CD4-positive, alpha-beta T cell (primary cell): ENCODE measurements at regions not wholly inside any gene's neighbourhood (a gene's known extent, or its start where the extent isn't known, plus 50 kb on each side); places are given as distances from the start of the nearest gene placed in this dataset.

Source experiments
- ATAC-seq: fragments of 200-7000 bp; cut with Tn5 transposase; one replicate; pipeline ENCODE4 v1.10.0; 2022; ENCODE audit warnings: mild to moderate bottlenecking; ENCODE audit not compliant: poor library complexity
- CTCF ChIA-PET: fragments of 350-600 bp; sonication (Branson Sonifier 250); formaldehyde crosslinking; loops from one replicate; lab custom pipeline; 2021; ENCODE audit warnings: antibody characterized with exemption, inconsistent platforms; lab: Charles Lee
- POLR2A ChIA-PET: fragments of 350-600 bp; sonication (Branson Sonifier 250); formaldehyde crosslinking; loops from one replicate; lab custom pipeline; 2021; ENCODE audit warnings: antibody characterized with exemption, inconsistent platforms; lab: Charles Lee
- DNase-seq, 14 experiments: peaks; one replicate each; pipeline ENCODE4 v3.0.0-alpha.2; 2013 to 2020; ENCODE audit warnings: mixed read lengths in 2 of 14
- H3K27ac ChIP-seq, 2 donors: one replicate each; pipeline versions ENCODE4 v1.5.1 to v1.7.0; 2013; ENCODE audit warnings: low read length in 2 of 2, low read depth in 1 of 2, mild to moderate bottlenecking in 1 of 2
- H3K27me3 ChIP-seq, 2 experiments: 1 replicate in 1 of 2; 2 replicates in 1 of 2; pipeline versions ENCODE4 v1.6.1 to v1.7.0; 2013; ENCODE audit warnings: low read length in 2 of 2, control low read depth in 1 of 2, mild to moderate bottlenecking in 1 of 2, moderate library complexity in 1 of 2; ENCODE audit not compliant: insufficient read depth in 2 of 2, control insufficient read depth in 1 of 2
- H3K36me3 ChIP-seq: one replicate; pipeline ENCODE4 v1.6.1; 2013; ENCODE audit warnings: low read length, control low read depth; ENCODE audit not compliant: insufficient read depth
- H3K4me1 ChIP-seq: one replicate; pipeline ENCODE4 v1.6.1; 2013; ENCODE audit warnings: low read length, control low read depth; ENCODE audit not compliant: insufficient read depth
- H3K4me3 ChIP-seq: one replicate; pipeline ENCODE4 v1.5.1; 2013; ENCODE audit warnings: mild to moderate bottlenecking, low read length, moderate library complexity
- H3K9me3 ChIP-seq, 2 experiments: 1 replicate in 1 of 2; 2 replicates in 1 of 2; pipeline versions ENCODE4 v1.6.1 to v1.7.0; 2013; ENCODE audit warnings: low read length in 2 of 2, mild to moderate bottlenecking in 2 of 2, control low read depth in 1 of 2, moderate library complexity in 1 of 2; ENCODE audit not compliant: control insufficient read depth in 1 of 2, insufficient read depth in 1 of 2
- H3K27ac Mint-ChIP-seq: one replicate; pipeline ENCODE4 v1.8.0; 2020; ENCODE audit warnings: mixed read lengths
- H3K27me3 Mint-ChIP-seq: one replicate; pipeline ENCODE4 v1.8.0; 2021; ENCODE audit warnings: mixed read lengths
- H3K36me3 Mint-ChIP-seq: one replicate; pipeline ENCODE4 v1.8.0; 2021; ENCODE audit warnings: low read depth, mixed read lengths
- H3K4me1 Mint-ChIP-seq: one replicate; pipeline ENCODE4 v1.8.0; 2021; ENCODE audit warnings: low read depth, mixed read lengths
- H3K4me3 Mint-ChIP-seq: one replicate; pipeline ENCODE4 v1.8.0; 2020; ENCODE audit warnings: mild to moderate bottlenecking, mixed read lengths
- H3K9me3 Mint-ChIP-seq: one replicate; pipeline ENCODE4 v1.8.0; 2020; ENCODE audit warnings: mixed read lengths
- CTCF ChIP-seq: fragments of 200-600 bp; IDR thresholded peaks from one replicate; pipeline ENCODE4 v1.8.0; 2022; ENCODE audit warnings: antibody characterized with exemption, mild to moderate bottlenecking
- intact Hi-C, 2 experiments: fragments of 100-400 bp; cut with DNase I in 1 of 2; cut with micrococcal nuclease in 1 of 2; formaldehyde crosslinking; loops; one replicate each; pipeline versions ENCODE4 v1.15.1 to v1.9.0; 2023 to 2025; cut with DNase I, micrococcal nuclease

- Mint-ChIP-seq H3K36me3 (no peaks in the 10 kb centered on the region), H3K4me3 (no peak overlapping the region), H3K9me3 (no peaks in the 10 kb centered on the region), H3K27me3 (no peaks in the 10 kb centered on the region), H3K4me1 (no peaks in the 10 kb centered on the region), H3K27ac (no peak overlapping the region)
- intact Hi-C loops: no loop called here
- no peak overlapping the region for H3K27ac ChIP-seq
- H3K4me1 ChIP-seq: no peaks in the 10 kb centered on the region
- ChIA-PET CTCF (no interaction called here), POLR2A (no interaction called here)
- H3K4me3 ChIP-seq: no peak overlapping the region
- no peak for TF ChIP-seq CTCF
- ATAC-seq (no peak), DNase-seq (no peak)
- peaks cover 0 to 16% of the 10 kb centered on the region in 2 experiments for H3K9me3 ChIP-seq
- no peaks in the 10 kb centered on the region for H3K27me3 ChIP-seq
- no peaks in the 10 kb centered on the region for H3K36me3 ChIP-seq
Measured at GRCh38 chr1:195482137-195482536, 1126.1 kb downstream of the KCNT2 start.

- POLR2A ChIA-PET: no interaction called here
- no peak for TF ChIP-seq CTCF
- Histone ChIP-seq H3K9me3 (peaks cover 0 to 16% of the 10 kb centered on the region in 2 experiments), H3K4me1 (no peaks in the 10 kb centered on the region), H3K36me3 (no peaks in the 10 kb centered on the region), H3K4me3 (no peak overlapping the region), H3K27ac (no peak overlapping the region), H3K27me3 (no peaks in the 10 kb centered on the region)
- no peak for ATAC-seq
- Mint-ChIP-seq H3K4me1 (no peaks in the 10 kb centered on the region), H3K9me3 (no peaks in the 10 kb centered on the region), H3K36me3 (no peaks in the 10 kb centered on the region), H3K4me3 (no peak overlapping the region), H3K27ac (no peak overlapping the region), H3K27me3 (no peaks in the 10 kb centered on the region)
- intact Hi-C loops: no loop called here
- DNase-seq: no peak
- CTCF ChIA-PET: no interaction called here
Measured at GRCh38 chr1:195481293-195481692, 1126.9 kb downstream of the KCNT2 start.

- H3K27ac ChIP-seq: no peak overlapping the region
- no peak overlapping the region for H3K4me3 Mint-ChIP-seq
- intact Hi-C loops: no loop called here
- no peaks in the 10 kb centered on the region for H3K36me3 ChIP-seq
- H3K9me3 ChIP-seq: no peaks in the 10 kb centered on the region
- no peak for ATAC-seq
- no peaks in the 10 kb centered on the region for H3K9me3 Mint-ChIP-seq
- H3K4me3 ChIP-seq: no peak overlapping the region
- ChIA-PET POLR2A (no interaction called here), CTCF (no interaction called here)
- no peaks in the 10 kb centered on the region for H3K27me3 Mint-ChIP-seq
- H3K36me3 Mint-ChIP-seq: no peaks in the 10 kb centered on the region
- H3K4me1 ChIP-seq: no peaks in the 10 kb centered on the region
- no peak for DNase-seq
- no peaks in the 10 kb centered on the region for H3K27me3 ChIP-seq
- H3K27ac Mint-ChIP-seq: no peak overlapping the region
- TF ChIP-seq CTCF: no peak
- no peaks in the 10 kb centered on the region for H3K4me1 Mint-ChIP-seq
Measured at GRCh38 chr1:195475568-195475967, 1132.7 kb downstream of the KCNT2 start.
